ENCODE measurements at regions not wholly inside any gene's neighbourhood (a gene's known extent, or its start where the extent isn't known, plus 50 kb on each side); places are given as distances from the start of the nearest gene placed in this dataset.

- TF ChIP-seq CBX3 (IDR thresholded peaks at IDR 0.05; ENCODE audit: low read depth) = peak; percentile 49; the same call in 1 of the 2 replicates
These were observed 71.8 kb upstream of the CSF1 start (continued) for GRCh38 chr1:109838838-109839240.

- Histone ChIP-seq H3K4me3 (replicated peaks in 1 of 2; ENCODE audit: low read depth in 1 of 2, low read length in 2 of 2) (no peak overlapping the region), H3K4me2 (ENCODE audit: low read length) (no peak overlapping the region), H3K79me2 (ENCODE audit: insufficient read depth, low read length) (no peaks in the 10 kb centered on the region), H2AFZ (ENCODE audit: low read depth, low read length, poor library complexity, severe bottlenecking) (peak overlapping the region; percentile 59), H3K27me3 (ENCODE audit: insufficient read depth, low read length) (no peaks in the 10 kb centered on the region), H3K36me3 (ENCODE audit: control insufficient read depth in 1 of 2, insufficient read depth in 2 of 2, low read length in 2 of 2) (no peaks in the 10 kb centered on the region), H4K20me1 (ENCODE audit: insufficient read depth) (no peaks in the 10 kb centered on the region), H3K9me3 (ENCODE audit: control insufficient read depth in 1 of 2, insufficient read depth in 1 of 2, low read depth in 1 of 2, low read length in 2 of 2) (no peaks in the 10 kb centered on the region), H3K27ac (ENCODE audit: low read depth, low read length) (no peak overlapping the region), H3K9me2 (ENCODE audit: insufficient read depth) (no peaks in the 10 kb centered on the region), H3K4me1 (ENCODE audit: control insufficient read depth in 1 of 2, insufficient read depth in 2 of 2, low read length in 2 of 2) (peaks cover 0 to 15% of the 10 kb centered on the region in 2 experiments; a peak in 2 of 4 replicates), H3K9ac (ENCODE audit: low read length) (no peak overlapping the region)
- RAD21 ChIA-PET (ENCODE audit: low non-redundant PET in 1 of 2, low total read pairs in 2 of 2, uncharacterized antibody in 2 of 2, unreplicated experiment in 2 of 2) = no interaction called here
- ATAC-seq (no peak), DNase-seq (ENCODE audit: low read depth, low spot score) (no peak)
- intact Hi-C loops (cut with micrococcal nuclease) = no loop called here
- CTCF ChIA-PET = no interaction called here
- BruUV-seq (replicated peaks) = no TSS peak
- POLR2A ChIA-PET = no interaction called here
- TF ChIP-seq SRF (IDR thresholded peaks at IDR 0.05; ENCODE audit: low read depth) (no peak), ATF3 (IDR thresholded peaks at IDR 0.05) (no peak), ZFX (IDR thresholded peaks at IDR 0.05) (no peak), ZNF274 (IDR thresholded peaks at IDR 0.05; ENCODE audit: low read depth, low read length) (no peak), SIN3A (IDR thresholded peaks at IDR 0.05; ENCODE audit: low read depth) (no peak), MAX (IDR thresholded peaks at IDR 0.05) (no peak), SP1 (IDR thresholded peaks at IDR 0.05; ENCODE audit: low read depth) (no peak), ZBTB33 (IDR thresholded peaks at IDR 0.05; ENCODE audit: extremely low read depth, insufficient replicate concordance, low read length) (no peak), EZH2phosphoT487 (IDR thresholded peaks at IDR 0.05; ENCODE audit: borderline replicate concordance) (no peak), EZH2 (IDR thresholded peaks at IDR 0.05) (no peak), CEBPB (IDR thresholded peaks at IDR 0.05; ENCODE audit: low read depth) (no peak), YY1 (IDR thresholded peaks at IDR 0.05; ENCODE audit: extremely low read depth, insufficient replicate concordance, low read depth, low read length) (no peak), EGR1 (IDR thresholded peaks at IDR 0.05; ENCODE audit: low read depth) (no peak), CTCF (IDR thresholded peaks at IDR 0.05 in 2 of 3, conservative IDR thresholded peaks at IDR 0.05 in 1 of 3; ENCODE audit: borderline replicate concordance in 1 of 3, insufficient read depth in 1 of 3, low read depth in 2 of 3, low read length in 2 of 3) (no peak), ELF1 (IDR thresholded peaks at IDR 0.05; ENCODE audit: borderline replicate concordance, low read depth) (no peak), CBX3 (IDR thresholded peaks at IDR 0.05; ENCODE audit: low read depth) (no peak), FOSL1 (IDR thresholded peaks at IDR 0.05; ENCODE audit: low read depth) (no peak)
These were observed 72.6 kb upstream of the CSF1 start for GRCh38 chr1:109837852-109838570.

All from HCT116 (cell line).